ENCODE measurements at regions not wholly inside any gene's neighbourhood (a gene's known extent, or its start where the extent isn't known, plus 50 kb on each side); places are given as distances from the start of the nearest gene placed in this dataset.

- no peak overlapping the region for H3K9ac ChIP-seq (ENCODE audit: low read length)
- FAIRE-seq (no peak), DNase-seq (ENCODE audit: low read depth) (no peak)
- H3K4me1 ChIP-seq (ENCODE audit: insufficient read depth, low read length): no peaks in the 10 kb centered on the region
- TF ChIP-seq EZH2 (IDR thresholded peaks at IDR 0.05; ENCODE audit: insufficient read depth, low read length) (no peak), CTCF (IDR thresholded peaks at IDR 0.05; ENCODE audit: insufficient read depth, low read depth, low read length) (no peak)
- H3K4me3 Mint-ChIP-seq (ENCODE audit: unreplicated experiment): no peak overlapping the region
- H3K9me3 ChIP-seq (ENCODE audit: insufficient read depth, low read depth, low read length): no peaks in the 10 kb centered on the region
- H3K9me3 Mint-ChIP-seq (ENCODE audit: unreplicated experiment): no peaks in the 10 kb centered on the region
- H2AFZ ChIP-seq (ENCODE audit: low read depth, low read length): no peak overlapping the region
- H3K4me1 Mint-ChIP-seq (ENCODE audit: low read depth, unreplicated experiment): no peaks in the 10 kb centered on the region
- no peak overlapping the region for H3K27ac ChIP-seq (ENCODE audit: low read depth, low read length)
- H3K27ac Mint-ChIP-seq (ENCODE audit: unreplicated experiment): no peak overlapping the region
- H3K36me3 ChIP-seq (ENCODE audit: insufficient read depth, low read length): no peaks in the 10 kb centered on the region
- no peaks in the 10 kb centered on the region for H3K27me3 ChIP-seq (ENCODE audit: insufficient read depth, low read length)
- no peak overlapping the region for H3K4me3 ChIP-seq (ENCODE audit: insufficient read depth, low read depth, low read length)
- H3K79me2 ChIP-seq (ENCODE audit: insufficient read depth, low read length): no peaks in the 10 kb centered on the region
- H3K27me3 Mint-ChIP-seq (ENCODE audit: low read depth, unreplicated experiment): no peaks in the 10 kb centered on the region
- H4K20me1 ChIP-seq (ENCODE audit: insufficient read depth, low read length): no peaks in the 10 kb centered on the region
- H3K36me3 Mint-ChIP-seq (ENCODE audit: low read depth, unreplicated experiment): no peaks in the 10 kb centered on the region
- H3K4me2 ChIP-seq (ENCODE audit: low read length): no peak overlapping the region
Observed at GRCh38 chr3:117272274-117272673, 562.7 kb downstream of the TUSC7 start.

- FAIRE-seq: no peak
- TF ChIP-seq EZH2 (IDR thresholded peaks at IDR 0.05; ENCODE audit: insufficient read depth, low read length) (no peak), CTCF (IDR thresholded peaks at IDR 0.05; ENCODE audit: insufficient read depth, low read depth, low read length) (no peak)
- H3K9me3 Mint-ChIP-seq (ENCODE audit: unreplicated experiment): no peaks in the 10 kb centered on the region
- H3K36me3 Mint-ChIP-seq (ENCODE audit: low read depth, unreplicated experiment): no peaks in the 10 kb centered on the region
- Histone ChIP-seq H3K79me2 (ENCODE audit: insufficient read depth, low read length) (no peaks in the 10 kb centered on the region), H3K27me3 (ENCODE audit: insufficient read depth, low read length) (no peaks in the 10 kb centered on the region), H3K9ac (ENCODE audit: low read length) (no peak overlapping the region), H3K36me3 (ENCODE audit: insufficient read depth, low read length) (no peaks in the 10 kb centered on the region), H2AFZ (ENCODE audit: low read depth, low read length) (no peak overlapping the region), H3K9me3 (ENCODE audit: insufficient read depth, low read depth, low read length) (no peaks in the 10 kb centered on the region), H4K20me1 (ENCODE audit: insufficient read depth, low read length) (no peaks in the 10 kb centered on the region), H3K4me1 (ENCODE audit: insufficient read depth, low read length) (no peaks in the 10 kb centered on the region), H3K4me3 (ENCODE audit: insufficient read depth, low read depth, low read length) (no peak overlapping the region), H3K4me2 (ENCODE audit: low read length) (no peak overlapping the region), H3K27ac (ENCODE audit: low read depth, low read length) (no peak overlapping the region)
- H3K27me3 Mint-ChIP-seq (ENCODE audit: low read depth, unreplicated experiment): no peaks in the 10 kb centered on the region
- DNase-seq (ENCODE audit: low read depth): no peak
- no peak overlapping the region for H3K27ac Mint-ChIP-seq (ENCODE audit: unreplicated experiment)
- H3K4me1 Mint-ChIP-seq (ENCODE audit: low read depth, unreplicated experiment): no peaks in the 10 kb centered on the region
- H3K4me3 Mint-ChIP-seq (ENCODE audit: unreplicated experiment): no peak overlapping the region
Observed at GRCh38 chr3:117272876-117273523, 563.4 kb downstream of the TUSC7 start.

GRCh38 chr3:117277816-117278215 lies 568.2 kb downstream of the TUSC7 start:
- H3K36me3 ChIP-seq (ENCODE audit: insufficient read depth, low read length): no peaks in the 10 kb centered on the region
- no peak overlapping the region for H2AFZ ChIP-seq (ENCODE audit: low read depth, low read length)
- H3K27me3 Mint-ChIP-seq (ENCODE audit: low read depth, unreplicated experiment): no peaks in the 10 kb centered on the region
- H3K9me3 Mint-ChIP-seq (ENCODE audit: unreplicated experiment): no peaks in the 10 kb centered on the region
- H3K27ac ChIP-seq (ENCODE audit: low read depth, low read length): no peak overlapping the region
- no peaks in the 10 kb centered on the region for H3K36me3 Mint-ChIP-seq (ENCODE audit: low read depth, unreplicated experiment)
- no peak overlapping the region for H3K9ac ChIP-seq (ENCODE audit: low read length)
- no peak overlapping the region for H3K27ac Mint-ChIP-seq (ENCODE audit: unreplicated experiment)
- H3K27me3 ChIP-seq (ENCODE audit: insufficient read depth, low read length): no peaks in the 10 kb centered on the region
- H3K4me3 ChIP-seq (ENCODE audit: insufficient read depth, low read depth, low read length): no peak overlapping the region
- H3K79me2 ChIP-seq (ENCODE audit: insufficient read depth, low read length): no peaks in the 10 kb centered on the region
- H3K4me1 ChIP-seq (ENCODE audit: insufficient read depth, low read length): no peaks in the 10 kb centered on the region
- TF ChIP-seq EZH2 (IDR thresholded peaks at IDR 0.05; ENCODE audit: insufficient read depth, low read length) (no peak), CTCF (IDR thresholded peaks at IDR 0.05; ENCODE audit: insufficient read depth, low read depth, low read length) (no peak)
- no peak overlapping the region for H3K4me2 ChIP-seq (ENCODE audit: low read length)
- no peak overlapping the region for H3K4me3 Mint-ChIP-seq (ENCODE audit: unreplicated experiment)
- no peaks in the 10 kb centered on the region for H3K9me3 ChIP-seq (ENCODE audit: insufficient read depth, low read depth, low read length)
- no peak for DNase-seq (ENCODE audit: low read depth)
- FAIRE-seq: no peak
- no peaks in the 10 kb centered on the region for H4K20me1 ChIP-seq (ENCODE audit: insufficient read depth, low read length)
- H3K4me1 Mint-ChIP-seq (ENCODE audit: low read depth, unreplicated experiment): peaks cover 4% of the 10 kb centered on the region

Data from astrocyte (in vitro differentiated cells and primary cell).